Astrocyte (in vitro differentiated cells and primary cell): ENCODE measurements at regions not wholly inside any gene's neighbourhood (a gene's known extent, or its start where the extent isn't known, plus 50 kb on each side); places are given as distances from the start of the nearest gene placed in this dataset.

ENCODE experiments used
- CTCF ChIP-seq: IDR thresholded peaks from 2 replicates; pipeline ENCODE4 v1.5.1; 2011; ENCODE audit warnings: low read depth, mild to moderate bottlenecking, inconsistent platforms, low read length, moderate library complexity; ENCODE audit not compliant: insufficient read depth
- EZH2 ChIP-seq: IDR thresholded peaks from 2 replicates; pipeline ENCODE4 v1.6.1; 2012; ENCODE audit warnings: mild to moderate bottlenecking, low read length, inconsistent platforms; ENCODE audit not compliant: insufficient read depth

GRCh38 chr6:85824329-85824728 lies 181.6 kb upstream of the SYNCRIP start:
- TF ChIP-seq CTCF (no peak), EZH2 (no peak)
